ENCODE measurements at regions not wholly inside any gene's neighbourhood (a gene's known extent, or its start where the extent isn't known, plus 50 kb on each side); places are given as distances from the start of the nearest gene placed in this dataset.

- TF ChIP-seq CTCF (IDR thresholded peaks at IDR 0.05 in 8 of 11, conservative IDR thresholded peaks at IDR 0.05 in 3 of 11) (no peak), POLR2AphosphoS5 (IDR thresholded peaks at IDR 0.05) (no peak), POLR2A (IDR thresholded peaks at IDR 0.05) (no peak)
Measured at GRCh38 chr5:118619823-118620222, 368.5 kb downstream of the DTWD2 start.

Data from spleen (tissue), 7 donors.